Activated CD4-positive, alpha-beta memory T cell treated with anti-CD3 and anti-CD28 coated beads for 36 hours (primary cell): ENCODE measurements at regions not wholly inside any gene's neighbourhood (a gene's known extent, or its start where the extent isn't known, plus 50 kb on each side); places are given as distances from the start of the nearest gene placed in this dataset.
"Not testable (repeated sequence)": the region's sequence is repeated elsewhere in the genome, so short reads cannot be mapped to it uniquely, and the experiment has no call there.

ENCODE experiments used
- CTCF ChIA-PET: fragments of 350-600 bp; sonication (Branson Sonifier 250); formaldehyde crosslinking; loops from one replicate; lab custom pipeline; 2021; ENCODE audit warnings: antibody characterized with exemption, inconsistent platforms; lab: Charles Lee
- POLR2A ChIA-PET: fragments of 350-600 bp; sonication (Branson Sonifier 250); formaldehyde crosslinking; loops from one replicate; lab custom pipeline; 2021; ENCODE audit warnings: antibody characterized with exemption; lab: Charles Lee
- DNase-seq: peaks from one replicate; pipeline ENCODE4 v3.0.0-alpha.2; 2020
- H3K27ac Mint-ChIP-seq: one replicate; pipeline ENCODE4 v1.8.0; 2021; ENCODE audit warnings: mixed read lengths
- H3K27me3 Mint-ChIP-seq: one replicate; pipeline ENCODE4 v1.8.0; 2021; ENCODE audit warnings: mixed read lengths
- H3K36me3 Mint-ChIP-seq: one replicate; pipeline ENCODE4 v1.8.0; 2021; ENCODE audit warnings: mixed read lengths
- H3K4me1 Mint-ChIP-seq: one replicate; pipeline ENCODE4 v1.8.0; 2021; ENCODE audit warnings: low read depth, mixed read lengths
- H3K4me3 Mint-ChIP-seq: one replicate; pipeline ENCODE4 v1.8.0; 2021; ENCODE audit warnings: mild to moderate bottlenecking, mixed read lengths
- H3K9me3 Mint-ChIP-seq: one replicate; pipeline ENCODE4 v1.8.0; 2021; ENCODE audit warnings: mixed read lengths
- intact Hi-C: fragments of 100-400 bp; cut with micrococcal nuclease; formaldehyde crosslinking; loops from one replicate; pipeline ENCODE4 v1.15.1; 2023

DNA sequence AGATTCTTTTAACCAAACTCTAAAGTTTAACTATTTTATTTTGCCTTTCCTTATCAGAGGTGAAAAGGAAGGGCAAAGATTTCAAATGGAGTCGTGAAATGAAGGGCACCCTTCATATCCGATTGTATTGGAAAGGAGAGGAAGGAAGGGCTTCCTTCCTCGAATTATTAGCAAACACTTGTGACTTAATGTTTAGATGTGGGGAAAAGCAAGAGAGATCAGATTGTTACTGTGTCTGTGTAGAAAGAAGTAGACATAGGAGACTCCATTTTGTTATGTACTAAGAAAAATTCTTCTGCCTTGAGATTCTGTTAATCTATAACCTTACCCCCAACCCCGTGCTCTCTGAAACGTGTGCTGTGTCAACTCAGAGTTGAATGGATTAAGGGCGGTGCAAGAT lies 291.5 kb downstream of the ABCC12 start:
- H3K27me3 Mint-ChIP-seq: peaks cover 12% of the 10 kb centered on the region
- H3K4me3 Mint-ChIP-seq, POLR2A ChIA-PET, DNase-seq, H3K9me3 Mint-ChIP-seq, H3K4me1 Mint-ChIP-seq, H3K27ac Mint-ChIP-seq, intact Hi-C loops, H3K36me3 Mint-ChIP-seq, CTCF ChIA-PET: not testable (repeated sequence)

- ChIA-PET CTCF (no interaction called here), POLR2A (no interaction called here)
- no peak for DNase-seq
- H3K36me3 Mint-ChIP-seq: no peaks in the 10 kb centered on the region
- intact Hi-C loops: no loop called here
- no peak overlapping the region for H3K4me3 Mint-ChIP-seq
- H3K9me3 Mint-ChIP-seq: no peaks in the 10 kb centered on the region
- H3K4me1 Mint-ChIP-seq: no peaks in the 10 kb centered on the region
- H3K27ac Mint-ChIP-seq: no peak overlapping the region
- H3K27me3 Mint-ChIP-seq: peaks cover 16% of the 10 kb centered on the region
These were observed 293.8 kb downstream of the ABCC12 start for GRCh38 chr16:47861999-47862398.

GRCh38 chr16:47858333-47858982 lies 297.3 kb downstream of the ABCC12 start:
- POLR2A ChIA-PET: no interaction called here
- H3K4me1 Mint-ChIP-seq: no peaks in the 10 kb centered on the region

GRCh38 chr16:47855431-47855830 lies 300.4 kb downstream of the ABCC12 start:
- no peak overlapping the region for H3K4me3 Mint-ChIP-seq
- DNase-seq: no peak
- no peaks in the 10 kb centered on the region for H3K36me3 Mint-ChIP-seq
- no peaks in the 10 kb centered on the region for H3K4me1 Mint-ChIP-seq
- H3K27ac Mint-ChIP-seq: no peak overlapping the region
- POLR2A ChIA-PET: no interaction called here
- peaks cover 4% of the 10 kb centered on the region for H3K27me3 Mint-ChIP-seq
- CTCF ChIA-PET: no interaction called here
- H3K9me3 Mint-ChIP-seq: peaks cover 6% of the 10 kb centered on the region
- intact Hi-C loops: no loop called here

More at GRCh38 chr16:47858333-47858982, 297.3 kb downstream of the ABCC12 start:
- intact Hi-C loops: no loop called here
- no peak for DNase-seq
- CTCF ChIA-PET: no interaction called here
- H3K27ac Mint-ChIP-seq: no peak overlapping the region
- H3K9me3 Mint-ChIP-seq: peaks cover 6% of the 10 kb centered on the region
- H3K36me3 Mint-ChIP-seq: no peaks in the 10 kb centered on the region
- peaks cover 12% of the 10 kb centered on the region for H3K27me3 Mint-ChIP-seq
- H3K4me3 Mint-ChIP-seq: no peak overlapping the region

GRCh38 chr16:47854737-47855136 lies 301.1 kb downstream of the ABCC12 start:
- no peak for DNase-seq
- H3K27me3 Mint-ChIP-seq: peaks cover 4% of the 10 kb centered on the region
- no peak overlapping the region for H3K4me3 Mint-ChIP-seq
- H3K9me3 Mint-ChIP-seq: peaks cover 6% of the 10 kb centered on the region
- no peak overlapping the region for H3K27ac Mint-ChIP-seq
- no peaks in the 10 kb centered on the region for H3K36me3 Mint-ChIP-seq
- POLR2A ChIA-PET: no interaction called here
- CTCF ChIA-PET: no interaction called here
- no peaks in the 10 kb centered on the region for H3K4me1 Mint-ChIP-seq
- intact Hi-C loops: no loop called here

DNA sequence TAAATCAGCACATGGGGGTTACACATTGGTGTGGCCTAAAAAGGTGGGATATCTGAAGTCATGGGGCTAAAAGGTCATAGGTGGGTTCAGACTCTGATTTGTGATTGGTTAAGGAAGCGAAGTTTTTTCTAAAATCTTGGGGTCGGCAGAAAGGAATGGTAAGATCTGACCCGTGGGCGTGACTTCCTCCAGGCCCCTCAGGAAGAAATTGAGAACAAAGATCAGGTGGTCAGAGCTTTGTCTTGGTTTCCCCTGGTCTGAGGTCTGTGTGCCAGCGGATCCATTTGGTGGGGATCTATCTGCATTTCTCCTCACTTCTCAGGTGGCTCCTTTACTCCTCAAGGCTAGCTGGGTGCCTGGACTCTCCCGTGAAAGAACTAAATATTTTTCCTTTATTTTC lies 302.8 kb downstream of the ABCC12 start:
- Mint-ChIP-seq H3K27me3 (peaks cover 3% of the 10 kb centered on the region), H3K9me3 (peaks cover 6% of the 10 kb centered on the region), H3K4me1 (no peaks in the 10 kb centered on the region), H3K4me3 (no peak overlapping the region), H3K36me3 (no peaks in the 10 kb centered on the region), H3K27ac (no peak overlapping the region)
- CTCF ChIA-PET: no interaction called here
- DNase-seq: no peak
- POLR2A ChIA-PET: no interaction called here
- intact Hi-C loops: no loop called here

- H3K4me1 Mint-ChIP-seq: no peaks in the 10 kb centered on the region
- ChIA-PET POLR2A (no interaction called here), CTCF (no interaction called here)
- peaks cover 6% of the 10 kb centered on the region for H3K9me3 Mint-ChIP-seq
- intact Hi-C loops: no loop called here
- H3K27ac Mint-ChIP-seq: no peak overlapping the region
- no peak overlapping the region for H3K4me3 Mint-ChIP-seq
- DNase-seq: no peak
- H3K27me3 Mint-ChIP-seq: no peaks in the 10 kb centered on the region
- no peaks in the 10 kb centered on the region for H3K36me3 Mint-ChIP-seq
These were observed 304.6 kb downstream of the ABCC12 start for GRCh38 chr16:47851146-47851545.

GRCh38 chr16:47849736-47850135 lies 306.1 kb downstream of the ABCC12 start:
- H3K27me3 Mint-ChIP-seq: no peaks in the 10 kb centered on the region
- no peaks in the 10 kb centered on the region for H3K36me3 Mint-ChIP-seq
- DNase-seq: no peak
- peaks cover 3% of the 10 kb centered on the region for H3K9me3 Mint-ChIP-seq
- no peaks in the 10 kb centered on the region for H3K4me1 Mint-ChIP-seq
- ChIA-PET CTCF (no interaction called here), POLR2A (no interaction called here)
- intact Hi-C loops: no loop called here
- no peak overlapping the region for H3K27ac Mint-ChIP-seq
- H3K4me3 Mint-ChIP-seq: no peak overlapping the region

GRCh38 chr16:47848421-47849109 lies 307.2 kb downstream of the ABCC12 start:
- Mint-ChIP-seq H3K36me3 (no peaks in the 10 kb centered on the region), H3K4me3 (no peak overlapping the region), H3K9me3 (no peaks in the 10 kb centered on the region), H3K27ac (no peak overlapping the region), H3K4me1 (no peaks in the 10 kb centered on the region), H3K27me3 (no peaks in the 10 kb centered on the region)
- CTCF ChIA-PET: no interaction called here
- POLR2A ChIA-PET: no interaction called here
- intact Hi-C loops: no loop called here
- DNase-seq: no peak

- no peak for DNase-seq
- intact Hi-C loops: no loop called here
- Mint-ChIP-seq H3K36me3 (no peaks in the 10 kb centered on the region), H3K9me3 (no peaks in the 10 kb centered on the region), H3K27me3 (no peaks in the 10 kb centered on the region), H3K4me3 (no peak overlapping the region), H3K27ac (no peak overlapping the region), H3K4me1 (no peaks in the 10 kb centered on the region)
- ChIA-PET CTCF (no interaction called here), POLR2A (no interaction called here)
These were observed 308.4 kb downstream of the ABCC12 start for GRCh38 chr16:47847220-47847970.

DNA sequence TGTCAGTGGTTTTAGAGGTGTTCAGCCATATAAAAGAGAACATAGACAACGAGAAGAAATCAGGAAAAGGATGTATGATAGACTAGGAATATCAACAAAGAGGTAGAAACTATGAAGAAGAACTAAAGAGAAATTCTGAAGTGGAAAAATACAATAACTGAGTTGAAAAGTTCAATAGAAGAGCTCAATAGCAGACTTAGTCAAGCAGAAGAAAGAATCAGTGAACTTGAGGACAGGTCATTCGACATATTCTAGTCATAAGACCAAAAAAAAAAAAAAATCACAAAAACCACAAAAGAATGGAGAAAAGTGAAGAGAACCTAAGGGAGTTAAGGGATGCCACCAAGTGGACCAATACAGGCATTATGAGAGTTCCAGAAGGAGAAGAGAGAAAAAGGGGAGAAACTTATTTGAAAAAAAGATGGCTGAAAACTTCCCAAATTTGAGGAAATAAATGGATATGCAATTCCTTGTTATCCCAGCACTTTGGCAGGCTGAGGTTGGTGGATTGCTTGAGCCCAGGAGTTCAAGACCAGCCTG lies 321.2 kb downstream of the ABCC12 start:
- Mint-ChIP-seq H3K27ac (no peak overlapping the region), H3K27me3 (no peaks in the 10 kb centered on the region), H3K36me3 (peaks cover 4% of the 10 kb centered on the region), H3K4me3 (no peak overlapping the region), H3K9me3 (peaks cover 28% of the 10 kb centered on the region), H3K4me1 (no peaks in the 10 kb centered on the region)
- POLR2A ChIA-PET: no interaction called here
- CTCF ChIA-PET: no interaction called here
- no peak for DNase-seq
- intact Hi-C loops: no loop called here

DNA sequence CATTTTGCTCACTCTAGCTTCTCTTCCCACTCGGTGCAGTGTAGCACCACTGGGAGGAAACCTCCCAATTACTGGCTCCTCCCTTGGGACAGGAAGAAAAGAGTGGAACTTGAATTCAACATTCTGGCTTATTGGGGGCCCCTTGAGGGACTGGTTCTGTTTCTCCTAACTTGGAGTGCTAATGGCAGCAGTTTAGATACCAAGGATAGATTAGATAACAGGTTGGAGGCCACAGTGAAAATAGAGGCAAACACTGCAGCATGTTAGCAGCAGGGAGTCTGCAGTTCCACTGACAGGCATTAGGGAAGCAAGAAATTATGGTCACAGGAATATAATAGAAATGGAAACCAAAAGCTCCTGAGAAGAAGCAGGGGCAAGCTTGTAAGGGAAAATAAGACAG lies 322.0 kb downstream of the ABCC12 start:
- no peaks in the 10 kb centered on the region for H3K4me1 Mint-ChIP-seq
- CTCF ChIA-PET: no interaction called here

More for the DNA sequence above, 322.0 kb downstream of the ABCC12 start:
- no peak for DNase-seq
- Mint-ChIP-seq H3K9me3 (peaks cover 28% of the 10 kb centered on the region), H3K27me3 (no peaks in the 10 kb centered on the region), H3K4me3 (no peak overlapping the region), H3K27ac (no peak overlapping the region), H3K36me3 (peaks cover 4% of the 10 kb centered on the region)
- intact Hi-C loops: no loop called here
- POLR2A ChIA-PET: no interaction called here
